A673 (cell line): ENCODE measurements at regions not wholly inside any gene's neighbourhood (a gene's known extent, or its start where the extent isn't known, plus 50 kb on each side); places are given as distances from the start of the nearest gene placed in this dataset.

Experiments used
- BruUV-seq: library from RNA; stranded (reverse); fragments of 400-500 nt; replicated peaks from 2 replicates; lab custom pipeline; 2021; lab: Mats Ljungman, UMichigan
- CTCF ChIA-PET: fragments of 300-600 bp; sonication (Branson Sonifier 250); formaldehyde crosslinking; loops from one replicate; lab custom pipeline; 2022; ENCODE audit warnings: antibody characterized with exemption; lab: Charles Lee
- POLR2A ChIA-PET: fragments of 300-600 bp; sonication (Branson Sonifier 250); formaldehyde crosslinking; loops from one replicate; lab custom pipeline; 2022; ENCODE audit warnings: antibody characterized with exemption; ENCODE audit not compliant: low non-redundant PET; lab: Charles Lee
- DNase-seq: peaks from one replicate; pipeline ENCODE4 v3.0.0-alpha.2; 2015; ENCODE audit warnings: low spot score
- H3K27ac ChIP-seq: fragments of 200-600 bp; sonication (generic); 2 replicates; pipeline ENCODE4 v1.5.1; 2016; ENCODE audit warnings: mixed run types, low read depth, mild to moderate bottlenecking, mixed read lengths, antibody characterized with exemption, low read length; ENCODE audit not compliant: poor library complexity, severe bottlenecking
- H3K27me3 ChIP-seq: fragments of 200-600 bp; sonication (generic); replicated peaks from 2 replicates; pipeline ENCODE4 v1.6.1; 2017; ENCODE audit warnings: mixed run types, low read depth, mild to moderate bottlenecking, mixed read lengths, antibody characterized with exemption, low read length; ENCODE audit not compliant: insufficient read depth, poor library complexity
- H3K36me3 ChIP-seq: fragments of 200-600 bp; sonication (generic); 2 replicates; pipeline ENCODE4 v1.6.1; 2016; ENCODE audit warnings: mixed run types, mild to moderate bottlenecking, mixed read lengths, antibody characterized with exemption, low read length; ENCODE audit not compliant: insufficient read depth, poor library complexity, severe bottlenecking
- H3K4me1 ChIP-seq: fragments of 200-600 bp; sonication (generic); 2 replicates; pipeline ENCODE4 v1.6.1; 2017; ENCODE audit warnings: mixed run types, mild to moderate bottlenecking, mixed read lengths, antibody characterized with exemption, low read length; ENCODE audit not compliant: insufficient read depth, poor library complexity, severe bottlenecking
- H3K4me3 ChIP-seq: fragments of 200-600 bp; sonication (generic); 2 replicates; pipeline ENCODE4 v1.5.1; 2016; ENCODE audit warnings: low read depth, mixed run types, mild to moderate bottlenecking, mixed read lengths, low read length; ENCODE audit not compliant: poor library complexity, severe bottlenecking
- H3K9me3 ChIP-seq: fragments of 200-600 bp; sonication (generic); 2 replicates; pipeline ENCODE4 v1.6.1; 2016; ENCODE audit warnings: mixed run types, low read depth, mild to moderate bottlenecking, mixed read lengths, antibody characterized with exemption, low read length; ENCODE audit not compliant: poor library complexity, severe bottlenecking
- EZH2 ChIP-seq: fragments of 200-600 bp; sonication (generic); IDR thresholded peaks from 2 replicates; pipeline ENCODE4 v1.6.1; 2017; ENCODE audit warnings: borderline replicate concordance, low read depth, mild to moderate bottlenecking, mixed read lengths, antibody characterized with exemption, low read length; ENCODE audit not compliant: poor library complexity, severe bottlenecking
- intact Hi-C: fragments of 100-400 bp; cut with micrococcal nuclease; formaldehyde crosslinking; loops from one replicate; pipeline ENCODE4 v1.10.0; 2022; ENCODE audit not compliant: unreplicated experiment
- TF ChIP-seq, protein P1 (sequence below): fragments of 300-800, 200-600 bp; sonication (generic); conservative IDR thresholded peaks from 2 replicates; pipeline ENCODE4 v1.5.1; 2017; ENCODE audit warnings: low read depth, mild to moderate bottlenecking, antibody characterized with exemption, low read length, moderate library complexity, mixed read lengths

DNA sequence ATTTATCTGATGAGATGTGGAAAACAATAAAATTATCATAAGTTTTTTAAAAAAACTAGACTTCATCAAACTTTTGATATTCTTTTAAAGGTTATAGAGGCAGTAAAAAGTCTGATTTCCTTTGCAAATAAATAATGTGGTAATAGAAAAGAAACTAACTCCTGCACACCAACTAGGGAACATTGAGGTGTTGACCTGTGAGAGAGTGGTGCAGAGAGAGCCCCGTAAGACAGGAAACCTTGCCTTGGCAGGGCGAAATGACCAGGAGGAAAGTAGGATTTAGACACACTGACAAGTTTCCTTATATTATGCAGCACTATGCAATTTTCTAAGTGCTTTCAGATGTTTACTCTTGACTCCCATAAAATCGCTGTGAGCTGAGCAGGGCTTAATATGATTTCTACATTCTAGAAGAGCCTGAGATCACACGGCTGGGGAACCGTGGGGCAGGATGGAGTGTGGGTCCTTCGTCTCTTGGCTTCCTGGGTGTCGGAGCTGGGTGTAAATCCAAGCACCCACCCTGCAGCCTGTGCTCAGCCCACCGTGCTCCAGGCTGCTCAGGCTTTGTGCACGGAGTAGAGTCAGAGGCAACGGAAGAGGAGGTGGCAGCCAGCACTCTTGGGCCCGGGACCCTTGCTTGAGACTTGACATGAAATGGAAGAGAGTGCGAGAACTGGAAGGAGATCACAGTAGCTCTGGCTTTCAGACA, 61.3 kb upstream of the FOXQ1 start:
- H3K27ac ChIP-seq, result no peak overlapping the region
- intact Hi-C loops, result no loop called here
- ChIA-PET CTCF (no interaction called here), POLR2A (no interaction called here)
- no peaks in the 10 kb centered on the region for H3K36me3 ChIP-seq
- no peak for DNase-seq
- H3K4me1 ChIP-seq, result no peaks in the 10 kb centered on the region
- H3K4me3 ChIP-seq, result no peak overlapping the region
- peaks cover 51% of the 10 kb centered on the region for H3K27me3 ChIP-seq
- BruUV-seq, result no TSS peak
- H3K9me3 ChIP-seq, result no peaks in the 10 kb centered on the region
- TF ChIP-seq EZH2, result no peak
- TF ChIP-seq, protein P1, sequence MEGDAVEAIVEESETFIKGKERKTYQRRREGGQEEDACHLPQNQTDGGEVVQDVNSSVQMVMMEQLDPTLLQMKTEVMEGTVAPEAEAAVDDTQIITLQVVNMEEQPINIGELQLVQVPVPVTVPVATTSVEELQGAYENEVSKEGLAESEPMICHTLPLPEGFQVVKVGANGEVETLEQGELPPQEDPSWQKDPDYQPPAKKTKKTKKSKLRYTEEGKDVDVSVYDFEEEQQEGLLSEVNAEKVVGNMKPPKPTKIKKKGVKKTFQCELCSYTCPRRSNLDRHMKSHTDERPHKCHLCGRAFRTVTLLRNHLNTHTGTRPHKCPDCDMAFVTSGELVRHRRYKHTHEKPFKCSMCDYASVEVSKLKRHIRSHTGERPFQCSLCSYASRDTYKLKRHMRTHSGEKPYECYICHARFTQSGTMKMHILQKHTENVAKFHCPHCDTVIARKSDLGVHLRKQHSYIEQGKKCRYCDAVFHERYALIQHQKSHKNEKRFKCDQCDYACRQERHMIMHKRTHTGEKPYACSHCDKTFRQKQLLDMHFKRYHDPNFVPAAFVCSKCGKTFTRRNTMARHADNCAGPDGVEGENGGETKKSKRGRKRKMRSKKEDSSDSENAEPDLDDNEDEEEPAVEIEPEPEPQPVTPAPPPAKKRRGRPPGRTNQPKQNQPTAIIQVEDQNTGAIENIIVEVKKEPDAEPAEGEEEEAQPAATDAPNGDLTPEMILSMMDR, result no peak

DNA sequence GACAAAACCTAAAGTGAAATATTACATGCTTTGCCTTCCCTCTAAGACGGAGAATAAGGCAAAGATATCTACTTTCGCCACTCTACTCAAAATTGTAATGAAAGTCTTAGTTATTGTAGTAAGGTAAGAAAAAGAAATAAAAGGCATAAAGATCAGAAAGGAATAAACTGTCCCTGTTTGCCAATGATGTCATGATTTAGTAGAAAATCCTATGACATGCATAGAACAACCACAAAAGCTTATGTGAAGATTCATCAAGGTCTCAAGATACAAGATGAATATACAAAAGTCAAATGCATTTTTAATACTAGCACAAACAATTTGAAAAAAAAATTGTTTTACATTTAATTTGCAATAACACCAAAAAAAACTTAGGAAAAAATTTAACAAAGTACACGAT, 64.0 kb upstream of the FOXQ1 start:
- no peak for DNase-seq
- BruUV-seq, result no TSS peak
- Histone ChIP-seq H3K27me3 (peaks cover 62% of the 10 kb centered on the region), H3K36me3 (no peaks in the 10 kb centered on the region), H3K27ac (no peak overlapping the region), H3K9me3 (no peaks in the 10 kb centered on the region), H3K4me3 (no peak overlapping the region), H3K4me1 (no peaks in the 10 kb centered on the region)
- ChIA-PET CTCF (no interaction called here), POLR2A (no interaction called here)
- TF ChIP-seq, protein P1, result no peak
- TF ChIP-seq EZH2, result no peak
- intact Hi-C loops, result no loop called here

DNA sequence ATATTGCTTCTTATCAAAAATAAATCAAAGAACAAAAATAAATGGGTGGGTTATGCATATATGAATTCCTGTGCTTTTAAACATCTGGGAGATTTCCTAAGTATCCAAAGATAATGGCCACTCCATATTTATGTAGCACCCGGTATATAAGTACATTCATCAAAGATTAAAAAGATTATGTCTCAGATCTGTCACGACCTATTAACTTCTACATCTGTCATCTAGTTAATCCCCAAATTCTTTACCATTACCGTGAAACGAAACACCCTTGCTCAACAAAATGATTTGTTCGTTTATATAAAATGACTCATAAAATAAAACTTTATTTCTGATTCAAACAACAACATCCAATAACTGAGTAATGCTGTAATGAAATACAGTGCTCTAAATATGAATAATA, 64.8 kb upstream of the FOXQ1 start:
- ChIA-PET POLR2A (no interaction called here), CTCF (no interaction called here)
- no peaks in the 10 kb centered on the region for H3K4me1 ChIP-seq
- no peaks in the 10 kb centered on the region for H3K9me3 ChIP-seq
- no peak overlapping the region for H3K4me3 ChIP-seq
- no TSS peak for BruUV-seq
- TF ChIP-seq, protein P1, result no peak
- TF ChIP-seq EZH2, result no peak
- no peak overlapping the region for H3K27ac ChIP-seq
- intact Hi-C loops, result no loop called here
- DNase-seq, result no peak
- peaks cover 66% of the 10 kb centered on the region for H3K27me3 ChIP-seq
- no peaks in the 10 kb centered on the region for H3K36me3 ChIP-seq
